Adrenal gland (tissue), 9 donors: ENCODE measurements at regions not wholly inside any gene's neighbourhood (a gene's known extent, or its start where the extent isn't known, plus 50 kb on each side); places are given as distances from the start of the nearest gene placed in this dataset.

Experiments
- DNase-seq, 7 donors: peaks; one replicate each; pipeline ENCODE4 v3.0.0-alpha.2; 2019 to 2020
- H3K27ac ChIP-seq, 5 donors: fragments of 200-600 bp; sonication (generic) in 4 of 5; 1 replicate in 3 of 5; 2 replicates in 2 of 5; pipeline versions ENCODE4 v1.5.1 to v1.8.0; 2016 to 2020; ENCODE audit warnings: mild to moderate bottlenecking in 1 of 5
- H3K27me3 ChIP-seq: fragments of 200-600 bp; 2 replicates; pipeline ENCODE4 v1.8.0; 2021
- H3K36me3 ChIP-seq, 2 donors: fragments of 200-600 bp; replicated peaks in 1 of 2; 1 replicate in 1 of 2; 2 replicates in 1 of 2; pipeline versions ENCODE4 v1.5.1 to v1.8.0; 2018 to 2022
- H3K4me1 ChIP-seq, 2 donors: fragments of 200-600 bp; replicated peaks in 1 of 2; 1 replicate in 1 of 2; 2 replicates in 1 of 2; pipeline versions ENCODE4 v1.5.1 to v1.8.0; 2018 to 2021
- H3K4me3 ChIP-seq, 4 donors: fragments of 200-600 bp; sonication (generic) in 3 of 4; one replicate each; pipeline ENCODE4 v1.5.1; 2016 to 2018
- H3K9me3 ChIP-seq, 3 donors: fragments of 200-600 bp; sonication (generic) in 1 of 3; replicated peaks in 1 of 3; 1 replicate in 2 of 3; 2 replicates in 1 of 3; pipeline versions ENCODE4 v1.5.1 to v1.8.0; 2016 to 2021
- POLR2A ChIP-seq, 2 donors: fragments of 450-650 bp; IDR thresholded peaks; one replicate each; pipeline ENCODE4 v1.6.1; 2017; ENCODE audit warnings: antibody characterized with exemption in 2 of 2, mild to moderate bottlenecking in 2 of 2, moderate library complexity in 1 of 2
- WGBS, 4 donors: extraction: QIAGEN DNeasy Blood & Tissue Kit in 2 of 4; methylation state at CpG; one replicate each; pipeline versions ENCODE4 v1.1.5 to v1.1.7; 2013 to 2017; 5-methylcytosine and 5-hydroxymethylcytosine counted together
- intact Hi-C, 2 donors: fragments of 100-400 bp; cut with DNase I; formaldehyde crosslinking; loops; one replicate each; pipeline versions ENCODE4 v1.14.1 to v1.15.0; 2022 to 2023
- TF ChIP-seq, protein P1 (sequence below), 6 experiments: fragments of 450-650 bp in 4 of 6; fragments of 200-600 bp in 2 of 6; sonication (generic) in 1 of 6; IDR thresholded peaks; 1 replicate in 5 of 6; 2 replicates in 1 of 6; pipeline versions ENCODE4 v1.5.1 to v1.8.0; 2016 to 2021; ENCODE audit warnings: antibody characterized with exemption in 6 of 6, mild to moderate bottlenecking in 2 of 6, moderate library complexity in 1 of 6
- donor health status: healthy with polysubstance abuse.
- donor health status: Bipolar disorder and iron deficiency.
- donor health status: DM: yes; HTN: yes; CAD: no.
- donor health status: DM: no; HTN: no; CAD: no.
- donor health status: DM: no; HTN: no; CAD: no.

DNA sequence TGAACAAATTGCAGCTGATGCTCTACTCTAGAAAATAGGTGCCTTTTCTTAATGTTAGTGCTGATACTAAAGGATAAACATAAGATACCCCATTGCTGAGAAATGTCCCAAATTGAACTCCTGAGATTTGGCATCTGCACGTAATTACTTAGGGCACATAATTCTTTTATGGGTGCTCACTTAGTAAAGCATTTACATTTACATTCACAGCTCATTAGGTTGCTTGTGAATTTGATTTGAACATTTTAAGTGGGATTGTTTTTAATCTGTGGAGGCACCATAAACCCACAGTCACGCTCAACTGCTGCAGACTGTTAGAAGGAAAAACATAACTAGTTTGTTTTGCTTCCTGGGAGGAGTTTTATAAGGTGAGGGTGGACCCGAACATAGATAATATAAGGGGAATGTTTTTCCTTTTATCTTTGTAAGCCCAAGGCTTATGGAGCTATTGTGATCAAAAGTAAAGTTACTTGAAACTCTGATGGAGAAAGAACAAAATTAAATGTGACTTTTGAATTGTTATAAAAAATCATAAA lies 560.8 kb downstream of the REEP3 start:
- intact Hi-C loops: no loop called here
- no peaks in the 10 kb centered on the region for H3K36me3 ChIP-seq
- H3K9me3 ChIP-seq: no peaks in the 10 kb centered on the region
- H3K4me3 ChIP-seq: no peak overlapping the region
- DNase-seq: no peak
- no peak overlapping the region for H3K27ac ChIP-seq
- no peaks in the 10 kb centered on the region for H3K4me1 ChIP-seq
- TF ChIP-seq, protein P1, sequence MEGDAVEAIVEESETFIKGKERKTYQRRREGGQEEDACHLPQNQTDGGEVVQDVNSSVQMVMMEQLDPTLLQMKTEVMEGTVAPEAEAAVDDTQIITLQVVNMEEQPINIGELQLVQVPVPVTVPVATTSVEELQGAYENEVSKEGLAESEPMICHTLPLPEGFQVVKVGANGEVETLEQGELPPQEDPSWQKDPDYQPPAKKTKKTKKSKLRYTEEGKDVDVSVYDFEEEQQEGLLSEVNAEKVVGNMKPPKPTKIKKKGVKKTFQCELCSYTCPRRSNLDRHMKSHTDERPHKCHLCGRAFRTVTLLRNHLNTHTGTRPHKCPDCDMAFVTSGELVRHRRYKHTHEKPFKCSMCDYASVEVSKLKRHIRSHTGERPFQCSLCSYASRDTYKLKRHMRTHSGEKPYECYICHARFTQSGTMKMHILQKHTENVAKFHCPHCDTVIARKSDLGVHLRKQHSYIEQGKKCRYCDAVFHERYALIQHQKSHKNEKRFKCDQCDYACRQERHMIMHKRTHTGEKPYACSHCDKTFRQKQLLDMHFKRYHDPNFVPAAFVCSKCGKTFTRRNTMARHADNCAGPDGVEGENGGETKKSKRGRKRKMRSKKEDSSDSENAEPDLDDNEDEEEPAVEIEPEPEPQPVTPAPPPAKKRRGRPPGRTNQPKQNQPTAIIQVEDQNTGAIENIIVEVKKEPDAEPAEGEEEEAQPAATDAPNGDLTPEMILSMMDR (IDR thresholded peaks at IDR 0.05): no peak
- TF ChIP-seq POLR2A (IDR thresholded peaks at IDR 0.05): no peak
- no peaks in the 10 kb centered on the region for H3K27me3 ChIP-seq
- WGBS, 4 donors: 81 to 92% (median 87%) methylated on average over 3 of the region's 3 CpGs

- H3K27ac ChIP-seq: no peak overlapping the region
- no peaks in the 10 kb centered on the region for H3K36me3 ChIP-seq
- intact Hi-C loops: no loop called here
- WGBS, 4 donors: 72 to 86% (median 79%) methylated on average over 2 of the region's 2 CpGs
- TF ChIP-seq, protein P1 (IDR thresholded peaks at IDR 0.05): no peak
- TF ChIP-seq POLR2A (IDR thresholded peaks at IDR 0.05): no peak
- no peak for DNase-seq
- no peaks in the 10 kb centered on the region for H3K27me3 ChIP-seq
- H3K4me3 ChIP-seq: no peak overlapping the region
- peaks cover 0 to 4% of the 10 kb centered on the region in 2 donors for H3K4me1 ChIP-seq
- no peaks in the 10 kb centered on the region for H3K9me3 ChIP-seq
These were observed 565.0 kb downstream of the REEP3 start for GRCh38 chr10:64086083-64086767.

DNA sequence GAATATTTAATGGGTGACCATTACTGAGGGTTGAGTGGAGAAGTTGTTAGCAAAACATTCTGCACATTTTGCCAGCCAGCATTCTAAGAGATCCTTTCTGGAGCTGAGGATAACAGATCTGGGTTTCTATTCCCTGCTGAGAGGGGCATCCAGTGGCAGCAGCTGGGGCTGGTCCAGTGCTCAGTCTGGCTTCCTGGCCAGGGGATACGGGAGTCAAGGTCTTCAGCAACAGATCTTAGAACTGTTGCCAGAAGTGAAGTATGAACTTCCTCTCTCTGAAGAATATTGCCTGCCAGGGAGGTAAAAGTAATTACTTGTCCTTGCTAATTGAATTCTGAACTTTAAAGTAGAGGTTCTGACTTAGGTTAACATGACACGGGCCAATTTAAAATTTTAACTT lies 568.4 kb downstream of the REEP3 start:
- Histone ChIP-seq H3K36me3 (no peaks in the 10 kb centered on the region), H3K4me3 (no peak overlapping the region), H3K27ac (no peak overlapping the region), H3K9me3 (no peaks in the 10 kb centered on the region), H3K27me3 (no peaks in the 10 kb centered on the region), H3K4me1 (peaks cover 0 to 4% of the 10 kb centered on the region in 2 donors)
- intact Hi-C loops: no loop called here
- TF ChIP-seq, protein P1 (IDR thresholded peaks at IDR 0.05): no peak
- TF ChIP-seq POLR2A (IDR thresholded peaks at IDR 0.05): no peak
- DNase-seq: peak in 5 of 7 donors; percentile 27 to 59 (median 33)
- WGBS, 4 donors: 19 to 22% (median 21%) methylated on average over 2 of the region's 2 CpGs

DNA sequence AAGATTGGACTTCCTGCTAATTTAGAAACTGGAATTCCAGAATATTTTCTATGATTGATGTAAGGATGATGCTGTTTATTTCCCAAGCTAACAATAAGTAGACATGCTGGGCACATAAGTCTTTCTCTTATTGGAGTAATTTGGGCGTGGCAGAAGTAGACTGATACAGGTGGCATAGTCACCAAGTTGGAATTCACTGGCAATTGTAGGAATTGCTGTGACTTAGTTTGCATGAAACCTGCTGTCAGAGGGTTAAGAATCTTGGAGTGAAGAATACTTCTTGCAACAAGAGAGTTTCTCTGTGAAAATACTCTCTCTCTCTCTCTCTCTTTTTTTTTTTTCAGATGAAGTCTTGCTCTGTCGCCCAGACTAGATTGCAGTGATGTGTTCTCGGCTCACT lies 569.7 kb downstream of the REEP3 start:
- no peaks in the 10 kb centered on the region for H3K27me3 ChIP-seq
- TF ChIP-seq, protein P1 (IDR thresholded peaks at IDR 0.05): no peak
- no peak for TF ChIP-seq POLR2A (IDR thresholded peaks at IDR 0.05)
- intact Hi-C loops: no loop called here
- DNase-seq: no peak
- peaks cover 0 to 4% of the 10 kb centered on the region in 2 donors for H3K4me1 ChIP-seq
- H3K36me3 ChIP-seq: no peaks in the 10 kb centered on the region
- no peak overlapping the region for H3K27ac ChIP-seq
- H3K9me3 ChIP-seq: no peaks in the 10 kb centered on the region
- H3K4me3 ChIP-seq: no peak overlapping the region
- WGBS, 4 donors: 85 to 95% (median 89%) methylated on average over 3 of the region's 3 CpGs
